Neutrophil (primary cell): ENCODE measurements at regions not wholly inside any gene's neighbourhood (a gene's known extent, or its start where the extent isn't known, plus 50 kb on each side); places are given as distances from the start of the nearest gene placed in this dataset.

ENCODE experiments used
- H3K27ac ChIP-seq: fragments of 200-600 bp; sonication (generic); 2 replicates; pipeline ENCODE4 v1.5.1; 2016; ENCODE audit warnings: mild to moderate bottlenecking, moderate library complexity
- H3K27me3 ChIP-seq: fragments of 200-600 bp; sonication (generic); 2 replicates; pipeline ENCODE4 v1.6.0; 2016; ENCODE audit warnings: mild to moderate bottlenecking
- H3K36me3 ChIP-seq: fragments of 200-600 bp; sonication (generic); 2 replicates; pipeline ENCODE4 v1.5.1; 2017
- H3K4me1 ChIP-seq, 2 experiments: fragments of 200-600 bp in 1 of 2; sonication (generic) in 1 of 2; 1 replicate in 1 of 2; 2 replicates in 1 of 2; pipeline versions ENCODE4 v1.5.1 to v1.6.1; 2013 to 2016; ENCODE audit warnings: low read depth in 1 of 2, low read length in 1 of 2, mild to moderate bottlenecking in 1 of 2, moderate library complexity in 1 of 2; ENCODE audit not compliant: control insufficient read depth in 1 of 2, insufficient read depth in 1 of 2
- H3K4me3 ChIP-seq, 2 experiments: fragments of 200-600 bp in 1 of 2; sonication (generic) in 1 of 2; 1 replicate in 1 of 2; 2 replicates in 1 of 2; pipeline ENCODE4 v1.5.1; 2013 to 2016; ENCODE audit warnings: low read depth in 1 of 2, low read length in 1 of 2, mild to moderate bottlenecking in 1 of 2, moderate library complexity in 1 of 2
- H3K9me3 ChIP-seq: fragments of 200-600 bp; sonication (generic); 2 replicates; pipeline ENCODE4 v1.5.1; 2016
- CTCF ChIP-seq: fragments of 200-600 bp; sonication (generic); IDR thresholded peaks from 2 replicates; pipeline ENCODE4 v1.5.1; 2016; ENCODE audit warnings: antibody characterized with exemption

GRCh38 chr1:57782357-57782756 is 358.5 kb upstream of the DAB1 start:
- no peak overlapping the region for H3K4me3 ChIP-seq
- H3K4me1 ChIP-seq: no peaks in the 10 kb centered on the region
- TF ChIP-seq CTCF: no peak
- no peaks in the 10 kb centered on the region for H3K9me3 ChIP-seq
- H3K27ac ChIP-seq: no peak overlapping the region
- H3K36me3 ChIP-seq: no peaks in the 10 kb centered on the region
- no peaks in the 10 kb centered on the region for H3K27me3 ChIP-seq

- Histone ChIP-seq H3K27ac (no peak overlapping the region), H3K36me3 (no peaks in the 10 kb centered on the region), H3K9me3 (no peaks in the 10 kb centered on the region), H3K4me1 (no peaks in the 10 kb centered on the region), H3K4me3 (no peak overlapping the region), H3K27me3 (no peaks in the 10 kb centered on the region)
- TF ChIP-seq CTCF: no peak
Measured at GRCh38 chr1:57772580-57773195, 348.8 kb upstream of the DAB1 start.

DNA sequence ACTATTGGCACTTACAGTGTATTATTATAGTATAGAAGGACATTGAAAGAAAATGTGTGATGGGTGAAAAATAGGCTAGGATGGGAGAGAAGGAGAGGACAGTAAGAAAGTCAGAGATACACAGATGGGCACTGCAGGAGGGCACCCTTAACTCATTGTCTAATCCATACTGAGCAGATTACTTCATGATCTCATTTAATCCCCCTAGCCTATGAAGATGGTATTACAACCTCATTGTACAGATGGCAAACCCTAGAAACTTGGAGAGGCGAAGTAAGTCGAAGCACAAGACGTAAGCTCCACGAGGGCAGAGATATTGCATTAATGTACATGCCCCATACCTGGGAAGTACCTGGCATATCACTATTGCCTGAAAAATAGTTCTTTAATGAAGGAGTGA is 346.9 kb upstream of the DAB1 start:
- Histone ChIP-seq H3K36me3 (no peaks in the 10 kb centered on the region), H3K9me3 (no peaks in the 10 kb centered on the region), H3K4me3 (no peak overlapping the region), H3K27ac (no peak overlapping the region), H3K4me1 (no peaks in the 10 kb centered on the region), H3K27me3 (no peaks in the 10 kb centered on the region)
- TF ChIP-seq CTCF: no peak

DNA sequence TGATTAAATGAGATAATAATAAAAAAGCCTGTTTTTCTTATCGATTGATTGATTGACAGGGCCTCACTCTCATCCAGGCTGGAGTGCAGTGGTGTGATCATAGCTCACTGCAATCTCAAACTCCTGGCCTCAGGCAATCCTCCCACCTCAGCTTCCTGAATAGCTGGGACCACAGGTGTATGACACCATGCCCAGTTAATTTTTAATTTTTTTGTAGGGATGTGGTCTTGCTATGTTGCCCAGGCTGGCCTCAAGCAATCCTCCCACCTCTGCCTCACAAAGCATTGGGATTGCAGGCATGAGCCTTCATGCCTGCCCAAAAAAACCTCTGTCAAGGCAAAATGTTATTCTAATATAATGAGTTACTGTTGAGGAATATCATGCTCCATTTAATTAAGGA is 346.4 kb upstream of the DAB1 start:
- Histone ChIP-seq H3K36me3 (no peaks in the 10 kb centered on the region), H3K4me3 (no peak overlapping the region), H3K27me3 (no peaks in the 10 kb centered on the region), H3K27ac (no peak overlapping the region), H3K4me1 (no peaks in the 10 kb centered on the region), H3K9me3 (no peaks in the 10 kb centered on the region)
- TF ChIP-seq CTCF: no peak

DNA sequence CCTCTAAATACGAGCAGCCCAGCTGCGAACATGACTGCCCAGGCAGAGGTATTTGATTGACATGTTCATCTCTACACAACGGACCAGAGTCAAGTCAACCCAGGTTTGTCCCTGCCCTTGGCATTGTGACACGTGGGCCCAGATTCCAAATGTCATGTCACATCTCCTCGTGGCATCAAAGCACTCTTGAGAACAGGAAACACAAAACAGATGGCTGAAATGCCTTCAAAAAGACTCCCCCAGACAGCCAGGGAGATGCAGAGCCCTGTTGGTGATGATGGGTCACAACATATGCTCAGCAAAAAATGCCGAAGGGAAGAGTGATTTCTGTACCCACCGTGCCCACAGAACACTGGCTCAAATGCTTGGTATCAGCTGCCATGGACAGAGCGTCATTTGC is 337.8 kb upstream of the DAB1 start:
- no peaks in the 10 kb centered on the region for H3K27me3 ChIP-seq
- no peak overlapping the region for H3K4me3 ChIP-seq
- no peaks in the 10 kb centered on the region for H3K9me3 ChIP-seq
- no peaks in the 10 kb centered on the region for H3K36me3 ChIP-seq
- no peak for TF ChIP-seq CTCF
- H3K27ac ChIP-seq: no peak overlapping the region
- no peaks in the 10 kb centered on the region for H3K4me1 ChIP-seq

DNA sequence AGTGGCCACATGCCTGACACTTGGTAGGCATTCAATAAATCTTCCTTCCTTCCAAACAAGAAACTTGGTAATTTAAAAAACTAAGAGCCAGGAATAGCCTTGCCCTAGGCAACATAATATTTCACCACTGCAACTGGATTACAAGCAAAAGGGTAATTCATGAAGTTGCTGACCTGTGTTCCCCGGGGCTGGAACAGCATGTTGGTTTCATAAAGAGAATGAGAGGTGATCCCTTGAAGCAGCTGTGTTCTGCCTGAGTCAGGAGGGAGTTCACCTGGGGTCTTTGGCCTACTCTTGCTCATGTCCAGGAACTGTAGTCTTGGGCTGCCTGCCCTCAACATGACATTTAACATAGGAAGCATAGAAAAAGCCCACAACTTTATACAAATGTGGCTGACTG is 329.0 kb upstream of the DAB1 start:
- H3K27me3 ChIP-seq: no peaks in the 10 kb centered on the region
- no peak overlapping the region for H3K27ac ChIP-seq
- TF ChIP-seq CTCF: no peak
- no peaks in the 10 kb centered on the region for H3K9me3 ChIP-seq
- H3K4me1 ChIP-seq: no peaks in the 10 kb centered on the region
- H3K4me3 ChIP-seq: no peak overlapping the region
- H3K36me3 ChIP-seq: no peaks in the 10 kb centered on the region
